NCI-H1092 (cell line): ENCODE measurements at regions not wholly inside any gene's neighbourhood (a gene's known extent, or its start where the extent isn't known, plus 50 kb on each side); places are given as distances from the start of the nearest gene placed in this dataset.

Source experiments
- DNase-seq: peaks from one replicate; lab custom pipeline; 2025; lab: John Stamatoyannopoulos, UW

DNA sequence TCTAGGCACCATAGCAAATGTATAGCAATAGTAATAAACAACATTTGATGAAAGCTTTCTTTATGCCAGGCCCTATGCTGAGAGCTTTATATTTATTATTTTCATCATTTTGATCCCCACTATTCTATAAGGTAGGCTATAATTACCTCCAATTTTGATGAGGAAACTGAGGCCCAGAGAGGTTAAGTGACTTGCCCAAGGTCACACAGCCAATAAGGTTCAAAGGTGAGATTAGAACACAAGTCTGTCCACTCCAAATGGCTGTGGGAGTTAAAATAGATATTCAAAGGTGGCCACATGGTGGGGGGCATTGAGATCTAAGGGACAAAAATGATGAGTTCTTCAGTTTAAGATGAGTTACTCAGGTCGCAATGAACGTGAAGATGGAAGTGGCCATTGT is 269.9 kb downstream of the BMP7 start:
- no peak for DNase-seq

- DNase-seq = no peak
Measured at GRCh38 chr20:56998438-56998837, 268.0 kb downstream of the BMP7 start.

GRCh38 chr20:57000441-57000968 is 265.9 kb downstream of the BMP7 start:
- no peak for DNase-seq

DNA sequence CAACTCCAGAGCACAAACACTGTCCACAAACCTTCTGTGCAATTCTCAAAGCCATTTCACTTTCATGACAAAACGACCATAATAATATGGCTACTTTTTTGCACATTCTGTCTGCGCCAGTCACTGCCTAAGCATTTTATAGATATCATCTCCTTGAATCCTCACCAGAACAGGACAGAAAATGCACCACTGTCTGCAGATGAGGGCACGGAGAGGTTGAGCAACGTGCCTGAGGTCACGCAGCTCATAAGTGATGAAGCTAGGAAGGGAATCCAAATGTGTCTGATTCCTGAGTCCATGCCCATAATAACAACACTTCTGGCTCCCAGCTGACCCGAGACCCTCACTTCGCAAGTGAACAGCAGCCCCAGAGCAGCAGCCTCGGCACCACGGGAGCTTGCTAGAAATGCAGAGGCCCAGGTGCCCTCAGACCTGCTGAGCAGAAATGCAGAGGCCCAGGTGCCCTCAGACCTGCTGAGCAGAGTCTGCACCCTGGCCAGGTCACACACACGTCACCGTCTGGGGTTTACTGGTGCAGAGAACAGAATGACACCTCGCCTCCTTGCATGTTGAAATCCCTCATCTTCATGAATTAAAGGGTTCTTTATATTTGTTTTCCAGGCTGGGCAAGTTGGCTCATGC is 265.2 kb downstream of the BMP7 start:
- DNase-seq = no peak

- no peak for DNase-seq
Measured at GRCh38 chr20:57002066-57002570, 264.3 kb downstream of the BMP7 start.

DNA sequence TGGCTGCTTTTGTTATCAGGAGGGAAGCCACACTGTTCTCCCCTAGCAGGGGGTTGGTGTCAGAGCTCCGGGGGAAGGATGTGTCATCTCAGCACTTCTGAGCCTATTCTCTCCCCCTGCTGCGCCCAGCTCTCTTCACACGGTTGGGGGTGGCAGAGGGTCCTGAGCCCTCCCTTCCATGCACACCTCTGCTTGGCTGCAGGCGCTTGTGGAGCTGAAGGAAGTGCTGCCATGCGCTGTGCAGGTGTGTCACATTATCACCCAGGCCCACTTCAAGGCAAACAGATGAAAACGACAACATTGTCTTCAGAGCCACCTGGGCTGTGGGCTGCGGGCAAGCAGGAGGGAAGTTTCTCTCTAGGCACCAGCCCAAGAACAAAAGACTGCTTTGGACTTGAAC is 263.4 kb downstream of the BMP7 start:
- DNase-seq = no peak

DNA sequence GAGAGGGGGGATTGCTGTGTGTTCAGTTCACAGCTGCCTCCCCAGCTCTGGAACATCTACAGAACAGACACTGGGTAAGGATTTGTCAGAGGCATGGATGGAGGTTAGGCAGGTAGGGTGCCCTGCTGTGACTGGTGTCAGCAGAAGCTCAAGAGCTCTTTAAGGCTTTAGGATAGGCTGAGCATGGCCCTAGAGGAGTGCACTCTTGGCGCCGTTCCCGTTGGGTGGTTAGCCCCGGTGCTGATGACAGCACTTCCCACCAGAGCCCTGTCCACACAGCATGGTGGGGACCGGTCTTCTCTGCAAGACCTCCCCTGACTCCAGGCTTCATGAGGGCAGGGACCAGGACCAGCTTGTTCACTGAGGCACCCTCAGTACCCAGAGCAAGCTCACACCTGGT is 262.0 kb downstream of the BMP7 start:
- DNase-seq = no peak

- DNase-seq = no peak
Measured at GRCh38 chr20:57004951-57005933, 261.2 kb downstream of the BMP7 start.

- DNase-seq = no peak
Measured at GRCh38 chr20:57006411-57007170, 259.9 kb downstream of the BMP7 start.

- DNase-seq = no peak
Measured at GRCh38 chr20:57007171-57007540, 259.3 kb downstream of the BMP7 start.

- no peak for DNase-seq
Measured at GRCh38 chr20:57008217-57008616, 258.2 kb downstream of the BMP7 start.

DNA sequence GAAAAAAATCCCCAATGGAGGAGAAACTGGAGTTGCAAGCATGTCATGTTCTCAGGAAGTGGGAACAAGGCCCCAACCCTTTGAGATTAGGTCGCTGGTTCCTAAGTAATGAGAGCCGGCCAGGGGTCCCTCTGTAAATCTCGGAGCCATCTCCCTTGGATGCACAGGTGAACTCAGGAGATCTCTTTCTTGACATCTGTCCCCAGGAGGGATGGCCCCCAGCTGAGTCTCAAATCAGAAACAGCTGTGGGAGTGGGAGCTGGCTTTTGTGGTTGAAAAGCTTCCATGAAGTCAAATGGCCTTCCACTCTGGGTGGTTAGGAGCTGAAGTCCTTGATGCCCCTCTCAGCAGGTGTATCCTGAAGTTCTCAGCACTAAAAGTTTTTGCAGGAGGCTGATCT is 257.1 kb downstream of the BMP7 start:
- DNase-seq = no peak

DNA sequence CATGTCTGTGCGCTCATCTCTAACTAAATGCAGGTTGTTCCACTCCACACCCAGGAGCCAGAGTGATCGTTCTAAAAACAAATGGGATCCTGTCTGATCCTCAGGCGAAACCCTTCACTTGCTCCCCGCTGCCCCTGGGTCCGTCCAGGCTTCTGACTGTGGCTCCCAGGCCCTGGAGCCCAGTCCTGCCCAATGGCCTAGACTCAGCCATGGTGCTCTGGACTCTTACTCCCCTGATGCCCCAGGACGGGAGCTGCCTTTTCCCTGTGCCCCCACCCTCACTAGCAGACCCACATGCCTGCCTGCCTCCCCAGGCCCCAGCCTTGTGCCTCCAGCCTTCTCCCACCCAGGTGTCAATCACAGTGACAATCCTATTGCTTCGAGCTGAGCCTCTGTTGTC is 256.7 kb downstream of the BMP7 start:
- DNase-seq = no peak

GRCh38 chr20:57012691-57013090 is 253.8 kb downstream of the BMP7 start:
- no peak for DNase-seq

GRCh38 chr20:57013217-57013616 is 253.2 kb downstream of the BMP7 start:
- DNase-seq = no peak

GRCh38 chr20:57013741-57014140 is 252.7 kb downstream of the BMP7 start:
- no peak for DNase-seq

DNA sequence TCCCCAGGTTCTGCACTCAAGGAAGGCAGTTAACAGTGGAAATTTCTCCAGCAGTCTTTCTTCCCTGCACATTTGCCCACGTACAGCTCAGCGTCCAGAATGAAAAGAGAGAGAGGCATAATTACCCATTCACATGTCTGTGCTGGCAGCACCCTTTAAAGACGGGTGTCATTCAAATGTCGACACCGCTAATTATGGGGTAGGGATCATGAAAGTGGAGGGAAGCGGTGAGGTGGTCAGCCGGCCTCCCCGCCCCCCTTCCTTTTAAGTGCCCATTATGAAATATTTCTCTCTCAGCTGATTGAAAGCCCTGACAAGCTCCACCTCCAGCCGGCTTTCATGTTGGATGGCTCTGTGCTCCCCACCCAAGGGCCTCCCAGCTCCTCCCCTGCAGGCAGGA is 246.1 kb downstream of the BMP7 start:
- DNase-seq = no peak

DNA sequence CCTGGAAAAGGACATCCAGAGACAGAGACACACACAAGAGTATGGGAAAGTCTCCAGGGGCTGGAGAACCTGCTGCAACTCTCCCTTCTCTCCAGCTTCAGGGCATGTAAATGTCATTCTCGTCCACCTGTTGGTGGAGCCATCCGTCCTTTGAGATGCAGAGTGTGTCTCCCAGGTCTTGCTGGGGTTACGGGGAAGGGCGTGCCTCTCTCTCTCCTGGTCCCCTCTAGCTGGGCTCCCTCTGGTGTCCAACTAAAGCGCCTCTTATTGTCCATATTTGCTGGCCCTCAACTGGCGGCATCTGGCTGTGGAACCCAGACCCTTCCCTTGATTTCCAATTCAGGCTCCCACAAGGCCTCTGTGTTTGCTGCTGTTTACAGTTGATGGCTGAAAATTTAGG is 244.1 kb downstream of the BMP7 start:
- DNase-seq = no peak

- no peak for DNase-seq
Measured at GRCh38 chr20:57023007-57023406, 243.4 kb downstream of the BMP7 start.

- DNase-seq = no peak
Measured at GRCh38 chr20:57023997-57024396, 242.4 kb downstream of the BMP7 start.

DNA sequence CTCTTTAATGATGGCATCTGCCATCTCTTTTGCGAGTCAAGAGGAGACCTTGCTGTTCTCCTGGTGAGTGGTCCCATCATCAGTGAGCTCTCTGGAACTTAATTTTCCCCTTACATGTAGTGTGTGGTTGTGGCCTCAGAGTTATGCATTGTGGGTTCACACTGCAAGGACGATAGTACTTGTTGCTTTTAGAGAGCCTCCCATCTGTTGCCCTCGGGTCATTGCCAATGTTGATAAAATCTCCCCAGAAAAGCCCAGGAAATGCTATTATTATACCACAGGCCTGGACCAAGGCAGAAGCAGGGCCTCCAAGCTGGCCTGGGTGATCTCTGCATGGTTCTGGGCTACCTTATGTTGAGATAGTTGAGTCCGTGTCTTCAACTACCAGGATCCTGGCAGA is 241.6 kb downstream of the BMP7 start:
- no peak for DNase-seq

DNA sequence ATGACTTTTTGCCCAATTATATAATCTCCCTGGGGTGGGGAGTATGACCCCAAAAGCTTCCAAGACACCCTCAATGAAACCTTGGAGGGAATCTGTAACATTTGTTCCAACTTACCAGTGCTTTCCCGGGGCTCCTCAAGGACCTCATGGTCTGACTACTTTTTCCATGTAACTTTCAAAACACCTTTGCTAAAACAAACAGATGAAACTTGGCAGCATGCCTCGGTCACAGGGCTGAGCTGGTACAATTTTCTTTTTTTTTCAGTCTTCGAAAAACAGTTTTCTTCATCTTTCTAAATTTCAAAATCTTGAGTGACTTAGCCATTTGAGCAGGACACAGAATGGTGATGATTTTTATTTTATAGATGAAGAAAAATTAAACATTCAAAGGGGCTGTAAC is 241.2 kb downstream of the BMP7 start:
- DNase-seq = no peak
